Stimulated activated memory B cell treated with anti-CD40 and anti-IgM and Interleukin-4, amounts not matched to agents 10 μg/mL and 1 μg/mL and 100 μg/mL, for 72 hours (primary cell): ENCODE measurements at regions not wholly inside any gene's neighbourhood (a gene's known extent, or its start where the extent isn't known, plus 50 kb on each side); places are given as distances from the start of the nearest gene placed in this dataset.
"Not testable (repeated sequence)": the region's sequence is repeated elsewhere in the genome, so short reads cannot be mapped to it uniquely, and the experiment has no call there.

Experiments
- ATAC-seq: fragments of 150-1000 bp; cut with Tn5 transposase; 2 replicates; pipeline ENCODE4 v1.10.0; 2021
- H3K27ac Mint-ChIP-seq: one replicate; pipeline ENCODE4 v1.8.0; 2022; ENCODE audit warnings: mild to moderate bottlenecking, mixed read lengths
- H3K27me3 Mint-ChIP-seq: one replicate; pipeline ENCODE4 v1.8.0; 2022; ENCODE audit warnings: mixed read lengths
- H3K36me3 Mint-ChIP-seq: one replicate; pipeline ENCODE4 v1.8.0; 2022; ENCODE audit warnings: mixed read lengths
- H3K4me1 Mint-ChIP-seq: one replicate; pipeline ENCODE4 v1.8.0; 2022; ENCODE audit warnings: mixed read lengths
- H3K4me3 Mint-ChIP-seq: one replicate; pipeline ENCODE4 v1.8.0; 2022; ENCODE audit warnings: mild to moderate bottlenecking, moderate library complexity, mixed read lengths
- H3K9me3 Mint-ChIP-seq: one replicate; pipeline ENCODE4 v1.8.0; 2022; ENCODE audit warnings: mixed read lengths

DNA sequence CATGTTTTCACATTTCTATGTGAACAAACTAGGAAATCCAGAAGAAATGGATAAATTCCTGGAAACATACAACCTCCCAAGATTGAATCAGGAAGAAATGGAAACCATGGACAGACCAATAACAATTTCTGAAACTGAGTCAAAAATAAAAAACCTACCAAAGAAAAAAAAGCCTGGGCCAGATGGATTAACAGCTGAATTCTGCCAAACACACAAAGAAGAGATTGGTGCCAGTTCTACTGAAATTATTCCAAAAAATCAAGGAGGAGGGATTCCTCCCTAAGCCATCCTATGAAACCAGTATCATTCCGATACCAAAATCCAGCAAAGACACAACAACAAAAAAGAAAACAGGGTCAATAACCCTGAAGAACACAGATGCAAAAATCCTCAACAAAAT, 166.9 kb upstream of the FBXL7 start:
- Mint-ChIP-seq H3K36me3 (no peaks in the 10 kb centered on the region), H3K4me1 (no peaks in the 10 kb centered on the region), H3K4me3 (no peak overlapping the region), H3K9me3 (peaks cover 5% of the 10 kb centered on the region), H3K27ac (no peak overlapping the region), H3K27me3 (no peaks in the 10 kb centered on the region)
- no peak for ATAC-seq

DNA sequence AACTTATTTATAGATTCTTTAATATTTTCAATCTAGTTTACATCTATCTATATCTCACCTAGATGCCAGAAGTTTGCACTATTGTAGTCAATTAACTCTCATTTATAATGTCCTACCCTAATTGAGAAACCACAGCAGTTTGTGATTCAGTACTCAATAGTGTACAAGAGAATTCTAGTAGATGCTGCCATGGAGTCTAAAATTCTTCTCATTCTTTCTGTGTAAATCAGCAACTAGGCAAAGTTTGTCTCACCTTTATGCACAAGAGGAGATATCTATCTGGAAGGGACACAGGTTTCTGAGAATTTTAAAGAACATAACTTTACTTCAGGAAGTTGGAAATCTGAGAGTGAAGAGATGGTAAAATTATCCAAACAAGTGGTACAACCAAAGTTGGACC, 173.0 kb upstream of the FBXL7 start:
- no peak for ATAC-seq
- H3K4me3 Mint-ChIP-seq = no peak overlapping the region
- H3K4me1 Mint-ChIP-seq = no peaks in the 10 kb centered on the region
- no peaks in the 10 kb centered on the region for H3K36me3 Mint-ChIP-seq
- no peaks in the 10 kb centered on the region for H3K9me3 Mint-ChIP-seq
- no peaks in the 10 kb centered on the region for H3K27me3 Mint-ChIP-seq
- H3K27ac Mint-ChIP-seq = no peak overlapping the region

DNA sequence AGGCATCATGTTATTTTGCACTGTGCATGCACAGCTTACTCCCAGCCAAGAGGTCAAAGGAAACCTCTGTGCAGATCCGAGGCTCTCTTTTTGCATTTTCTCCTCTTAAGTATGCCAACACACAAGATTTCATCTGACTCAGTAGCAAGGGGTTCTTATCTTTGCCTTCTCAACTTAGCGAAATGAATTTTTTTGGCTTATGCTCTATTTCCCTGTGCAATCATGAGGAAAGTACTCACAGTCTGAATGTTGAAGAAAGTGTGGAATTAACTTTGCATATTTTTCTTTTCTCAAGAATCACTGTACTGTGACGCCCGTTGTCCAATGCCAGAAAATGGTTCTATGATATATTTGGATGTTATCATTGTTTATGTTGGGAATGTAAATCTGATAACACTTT, 173.5 kb upstream of the FBXL7 start:
- no peaks in the 10 kb centered on the region for H3K27me3 Mint-ChIP-seq
- no peaks in the 10 kb centered on the region for H3K36me3 Mint-ChIP-seq
- no peak overlapping the region for H3K4me3 Mint-ChIP-seq
- no peaks in the 10 kb centered on the region for H3K4me1 Mint-ChIP-seq
- H3K27ac Mint-ChIP-seq = no peak overlapping the region
- H3K9me3 Mint-ChIP-seq = no peaks in the 10 kb centered on the region
- no peak for ATAC-seq

DNA sequence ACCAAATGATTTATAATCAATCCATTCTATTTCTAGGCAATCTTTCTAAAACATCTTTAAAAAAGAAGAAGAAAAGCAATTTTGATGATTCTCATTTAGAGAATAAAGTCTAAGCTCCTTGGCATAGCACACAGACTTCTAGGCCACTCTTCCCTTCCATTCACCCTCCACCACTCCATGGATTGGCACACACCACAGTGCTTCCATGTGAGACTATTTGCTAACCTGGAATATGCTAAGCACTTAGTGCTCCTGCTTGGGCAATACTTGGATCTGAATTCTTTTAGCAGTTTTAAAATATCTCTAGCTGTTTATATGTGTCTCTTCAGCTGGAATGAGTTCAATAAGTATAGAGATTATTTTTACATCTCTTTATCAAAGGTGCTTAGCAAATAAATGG, 177.6 kb upstream of the FBXL7 start:
- no peak overlapping the region for H3K4me3 Mint-ChIP-seq
- H3K27me3 Mint-ChIP-seq = no peaks in the 10 kb centered on the region
- no peaks in the 10 kb centered on the region for H3K9me3 Mint-ChIP-seq
- no peak overlapping the region for H3K27ac Mint-ChIP-seq
- ATAC-seq = no peak
- no peaks in the 10 kb centered on the region for H3K36me3 Mint-ChIP-seq
- H3K4me1 Mint-ChIP-seq = no peaks in the 10 kb centered on the region

DNA sequence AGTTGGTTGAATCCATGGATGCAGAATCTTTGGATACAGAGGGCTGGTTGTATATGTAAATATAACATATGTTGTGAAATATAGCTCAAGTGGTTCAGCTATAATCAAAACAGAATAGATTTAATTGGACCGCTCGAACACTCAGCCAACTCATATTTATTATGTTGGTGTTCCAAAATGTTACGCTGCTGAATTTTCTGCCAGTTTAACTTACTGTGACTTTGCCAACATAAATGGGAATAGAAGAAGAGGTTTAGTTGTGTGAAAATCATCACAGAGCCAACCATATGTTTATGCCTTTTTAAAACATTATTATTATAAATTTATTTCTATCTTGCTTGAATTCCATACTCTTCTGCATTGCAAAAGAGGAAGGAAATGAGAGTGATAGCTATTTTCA, 178.2 kb upstream of the FBXL7 start:
- Mint-ChIP-seq H3K9me3 (no peaks in the 10 kb centered on the region), H3K27ac (no peak overlapping the region), H3K27me3 (no peaks in the 10 kb centered on the region), H3K4me3 (no peak overlapping the region), H3K36me3 (no peaks in the 10 kb centered on the region), H3K4me1 (no peaks in the 10 kb centered on the region)
- ATAC-seq = no peak

DNA sequence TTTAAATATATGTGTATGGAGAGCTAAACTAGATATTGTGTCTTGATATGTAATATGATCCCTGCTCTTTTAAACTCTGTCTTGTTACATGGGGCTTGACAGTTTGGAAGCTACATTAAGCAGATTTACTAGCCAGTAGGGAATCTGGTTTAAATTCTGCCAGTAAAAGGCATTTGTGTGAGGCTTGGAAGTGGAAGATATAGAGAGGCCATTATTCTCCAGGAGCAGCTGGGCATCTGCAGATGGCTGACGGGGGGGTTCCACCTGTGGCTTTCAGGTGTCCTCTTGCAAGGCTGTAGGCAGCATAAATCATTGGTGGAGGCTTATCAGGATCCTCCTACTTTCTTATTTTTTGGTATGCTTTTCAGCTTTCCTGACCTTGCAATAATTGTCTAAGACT, 179.1 kb upstream of the FBXL7 start:
- H3K9me3 Mint-ChIP-seq = no peaks in the 10 kb centered on the region
- H3K36me3 Mint-ChIP-seq = no peaks in the 10 kb centered on the region
- H3K27me3 Mint-ChIP-seq = no peaks in the 10 kb centered on the region
- H3K27ac Mint-ChIP-seq = no peak overlapping the region
- H3K4me1 Mint-ChIP-seq = no peaks in the 10 kb centered on the region
- no peak for ATAC-seq
- no peak overlapping the region for H3K4me3 Mint-ChIP-seq

DNA sequence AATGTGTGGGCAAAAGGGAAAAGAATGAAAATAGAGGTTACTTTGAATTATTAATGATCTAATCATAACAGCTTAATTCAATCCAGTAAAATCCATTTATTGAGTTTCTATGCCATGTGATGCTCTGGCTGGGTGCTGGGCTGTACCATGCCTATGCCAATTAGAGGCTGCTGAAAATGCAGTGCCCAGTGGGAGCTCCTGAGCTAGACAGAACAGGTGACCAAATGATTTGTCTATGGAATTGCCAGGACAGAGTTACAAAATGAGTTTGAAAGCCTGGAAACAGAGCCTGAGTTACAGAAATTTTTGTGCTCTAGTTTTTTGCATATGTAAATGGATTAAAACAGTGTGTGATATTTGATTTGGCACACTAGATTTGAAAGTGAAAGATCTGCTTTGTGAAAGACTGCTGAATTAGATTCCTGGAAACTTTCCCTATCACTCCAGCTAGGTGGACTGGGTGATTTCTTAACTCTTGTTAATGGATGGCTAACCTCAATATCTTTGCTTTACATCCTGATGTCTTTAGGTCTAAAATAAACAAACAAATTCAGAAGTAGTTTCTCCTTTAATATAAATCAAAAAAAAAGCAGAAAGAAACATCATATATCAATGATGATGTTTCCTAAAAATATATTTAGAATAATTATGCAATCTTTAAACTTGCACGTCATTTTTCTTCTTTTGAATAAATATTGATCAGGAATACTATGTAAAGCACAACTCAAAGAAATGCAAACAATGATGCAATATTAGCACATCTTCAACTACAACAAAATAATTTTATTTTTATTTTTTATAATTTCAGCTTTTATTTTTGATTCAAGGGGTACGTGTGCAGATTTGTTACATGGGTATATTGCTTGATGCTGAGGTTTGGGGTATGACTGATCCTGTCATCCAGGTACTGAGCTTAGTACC, 194.8 kb upstream of the FBXL7 start:
- Mint-ChIP-seq H3K4me1 (no peaks in the 10 kb centered on the region), H3K4me3 (no peak overlapping the region), H3K36me3 (no peaks in the 10 kb centered on the region), H3K9me3 (peaks cover 4% of the 10 kb centered on the region), H3K27me3 (no peaks in the 10 kb centered on the region), H3K27ac (no peak overlapping the region)
- no peak for ATAC-seq

DNA sequence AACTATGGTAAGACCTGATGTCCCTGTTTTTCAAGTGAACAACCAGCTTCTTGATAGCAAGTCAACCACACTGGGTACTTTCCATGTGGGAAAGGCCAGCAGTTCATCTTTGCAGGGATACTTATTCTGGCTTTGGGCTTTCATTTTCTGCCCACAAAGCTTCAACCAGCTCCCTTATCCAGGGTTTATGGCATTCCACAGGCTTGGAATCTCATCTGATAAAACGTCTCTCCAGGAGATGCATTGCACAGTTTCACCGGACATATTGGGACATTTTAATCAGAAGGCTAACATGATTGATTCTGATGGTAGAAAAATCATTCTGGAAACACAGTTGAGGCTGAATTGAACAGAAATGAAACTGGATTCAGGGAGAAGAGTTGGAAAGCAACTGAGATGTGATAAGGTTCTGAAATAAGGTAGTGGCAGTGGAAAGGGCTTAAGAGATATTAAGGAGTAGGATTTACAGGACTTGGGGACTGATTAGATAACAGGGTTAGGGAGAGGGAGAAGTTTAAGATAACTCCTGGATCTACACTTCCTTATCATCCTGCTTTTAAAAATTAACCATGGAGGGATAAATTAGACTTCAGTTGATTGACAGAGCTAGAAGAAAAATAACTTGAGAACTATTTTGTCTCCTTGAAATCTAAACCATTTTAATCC, 195.8 kb upstream of the FBXL7 start:
- Mint-ChIP-seq H3K9me3 (peaks cover 7% of the 10 kb centered on the region), H3K4me1 (no peaks in the 10 kb centered on the region), H3K27me3 (no peaks in the 10 kb centered on the region), H3K27ac (no peak overlapping the region), H3K4me3 (no peak overlapping the region), H3K36me3 (no peaks in the 10 kb centered on the region)
- no peak for ATAC-seq

DNA sequence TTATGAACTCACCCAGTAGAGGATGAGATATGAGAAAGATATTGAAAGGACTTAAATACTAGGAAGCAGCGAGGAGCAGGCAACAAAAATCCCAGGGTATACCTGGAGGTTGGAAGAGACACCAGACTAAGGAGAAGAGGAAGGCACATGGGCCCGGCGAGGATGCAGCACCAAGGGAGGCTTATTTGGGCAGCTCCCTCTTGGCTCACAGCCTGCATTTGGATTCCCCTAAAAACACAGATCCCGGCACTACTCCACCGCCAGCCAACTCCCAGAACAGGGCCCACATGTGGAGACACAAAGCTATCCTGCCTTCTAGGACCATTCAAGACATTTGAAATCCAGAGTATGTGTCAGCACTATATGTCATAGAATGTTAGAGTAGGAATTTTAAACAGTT, 199.8 kb upstream of the FBXL7 start:
- H3K4me3 Mint-ChIP-seq = no peak overlapping the region
- no peaks in the 10 kb centered on the region for H3K27me3 Mint-ChIP-seq
- H3K4me1 Mint-ChIP-seq = no peaks in the 10 kb centered on the region
- ATAC-seq = no peak
- no peaks in the 10 kb centered on the region for H3K36me3 Mint-ChIP-seq
- no peak overlapping the region for H3K27ac Mint-ChIP-seq
- peaks cover 7% of the 10 kb centered on the region for H3K9me3 Mint-ChIP-seq

DNA sequence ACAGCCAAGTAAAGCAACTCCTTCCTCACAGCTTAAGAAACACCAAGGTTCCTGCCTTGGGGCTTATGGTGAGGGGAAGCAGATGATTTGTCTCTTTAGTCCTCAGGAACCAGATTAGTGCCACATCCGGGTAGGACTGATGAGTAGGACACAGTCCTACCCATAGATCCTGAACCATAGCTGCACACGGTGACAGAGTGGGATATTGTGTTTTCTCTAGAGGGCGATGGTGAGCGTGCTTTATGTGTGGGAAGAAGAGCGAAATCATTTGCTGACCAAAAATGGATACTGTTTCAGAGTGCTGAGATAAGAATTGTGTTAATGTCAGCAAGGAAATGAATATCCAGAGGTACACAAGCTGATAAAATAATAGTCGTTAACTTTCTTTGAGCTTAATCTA, 209.0 kb upstream of the FBXL7 start:
- no peaks in the 10 kb centered on the region for H3K4me1 Mint-ChIP-seq
- no peak for ATAC-seq
- H3K36me3 Mint-ChIP-seq = no peaks in the 10 kb centered on the region
- peaks cover 5% of the 10 kb centered on the region for H3K9me3 Mint-ChIP-seq
- H3K4me3 Mint-ChIP-seq = no peak overlapping the region
- no peaks in the 10 kb centered on the region for H3K27me3 Mint-ChIP-seq
- no peak overlapping the region for H3K27ac Mint-ChIP-seq

DNA sequence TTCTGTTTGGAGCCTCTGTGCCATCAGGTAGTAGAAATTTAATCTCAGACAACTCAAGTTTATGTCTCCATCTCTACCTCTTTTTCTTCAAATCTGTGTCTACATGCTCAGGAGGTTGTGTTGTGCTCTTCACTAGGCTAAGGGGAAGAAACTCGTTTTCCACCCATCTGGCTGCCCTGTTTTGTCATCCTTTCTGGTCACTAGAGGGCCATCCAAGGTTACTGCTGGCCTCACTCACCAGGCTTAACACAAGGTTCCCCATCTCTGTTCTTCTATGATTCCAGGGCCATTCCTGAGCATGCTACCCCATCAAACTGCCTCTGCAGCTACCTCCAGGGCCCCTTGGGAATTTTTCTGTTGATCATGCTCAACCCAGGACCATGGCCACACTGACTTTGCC, 213.3 kb upstream of the FBXL7 start:
- no peaks in the 10 kb centered on the region for H3K27me3 Mint-ChIP-seq
- H3K36me3 Mint-ChIP-seq = no peaks in the 10 kb centered on the region
- no peak overlapping the region for H3K27ac Mint-ChIP-seq
- no peak for ATAC-seq
- peaks cover 2% of the 10 kb centered on the region for H3K9me3 Mint-ChIP-seq
- no peaks in the 10 kb centered on the region for H3K4me1 Mint-ChIP-seq
- no peak overlapping the region for H3K4me3 Mint-ChIP-seq

DNA sequence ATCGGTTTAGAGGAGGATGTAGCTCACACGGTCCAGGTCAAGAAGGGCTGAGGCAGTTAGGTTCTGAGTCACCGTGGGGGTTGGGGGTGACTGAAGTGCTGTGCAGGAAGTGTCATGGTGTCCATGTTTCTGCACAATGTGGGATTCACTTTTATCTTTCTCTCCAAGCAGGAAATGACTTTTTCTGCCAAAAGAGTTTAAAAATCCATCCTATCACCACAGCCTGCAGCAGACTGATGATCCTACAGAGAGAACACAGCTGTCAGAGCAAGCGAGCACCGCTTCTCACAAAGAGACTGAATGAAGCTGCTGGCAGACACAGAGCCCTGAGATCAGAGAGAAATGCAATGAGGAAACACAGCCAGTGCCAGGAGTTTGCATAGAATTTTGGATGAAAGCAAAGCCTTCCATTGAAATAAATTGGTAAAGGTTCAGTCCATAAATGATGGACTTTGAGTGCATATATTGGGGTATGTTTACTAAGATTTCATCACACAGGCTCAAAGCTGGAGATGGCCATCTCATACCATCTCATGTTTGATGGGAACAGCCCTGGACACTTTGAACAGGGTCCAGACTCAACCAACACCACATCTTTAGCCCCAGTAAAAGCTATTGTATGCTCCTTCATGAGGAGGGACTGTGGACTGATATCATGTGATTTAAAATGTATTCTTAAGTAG, 213.9 kb upstream of the FBXL7 start:
- no peak overlapping the region for H3K4me3 Mint-ChIP-seq
- no peaks in the 10 kb centered on the region for H3K4me1 Mint-ChIP-seq
- peaks cover 2% of the 10 kb centered on the region for H3K9me3 Mint-ChIP-seq
- ATAC-seq = no peak
- no peaks in the 10 kb centered on the region for H3K36me3 Mint-ChIP-seq
- no peaks in the 10 kb centered on the region for H3K27me3 Mint-ChIP-seq
- H3K27ac Mint-ChIP-seq = no peak overlapping the region

DNA sequence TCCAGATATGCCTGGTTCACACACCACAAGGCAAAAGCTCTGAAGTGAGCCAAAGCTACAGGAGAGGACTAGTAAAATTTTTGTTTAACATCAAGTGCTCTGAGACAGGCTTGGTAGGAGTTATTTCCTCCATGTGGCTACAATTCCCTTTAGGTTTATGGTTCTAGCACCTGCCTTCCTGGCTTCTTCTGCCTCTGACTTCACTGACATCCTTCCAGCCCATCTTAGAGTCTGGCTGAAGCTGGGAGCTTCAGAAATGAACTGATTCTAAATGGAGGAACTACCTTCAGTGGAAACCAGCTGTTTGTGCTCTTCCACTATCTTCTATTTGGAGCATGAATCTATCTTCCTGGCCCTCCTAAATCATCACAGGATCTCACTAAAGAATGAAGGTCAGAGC, 215.3 kb upstream of the FBXL7 start:
- Mint-ChIP-seq H3K9me3 (peaks cover 6% of the 10 kb centered on the region), H3K4me1 (no peaks in the 10 kb centered on the region), H3K27ac (no peak overlapping the region), H3K27me3 (no peaks in the 10 kb centered on the region), H3K4me3 (no peak overlapping the region), H3K36me3 (no peaks in the 10 kb centered on the region)
- ATAC-seq = no peak

DNA sequence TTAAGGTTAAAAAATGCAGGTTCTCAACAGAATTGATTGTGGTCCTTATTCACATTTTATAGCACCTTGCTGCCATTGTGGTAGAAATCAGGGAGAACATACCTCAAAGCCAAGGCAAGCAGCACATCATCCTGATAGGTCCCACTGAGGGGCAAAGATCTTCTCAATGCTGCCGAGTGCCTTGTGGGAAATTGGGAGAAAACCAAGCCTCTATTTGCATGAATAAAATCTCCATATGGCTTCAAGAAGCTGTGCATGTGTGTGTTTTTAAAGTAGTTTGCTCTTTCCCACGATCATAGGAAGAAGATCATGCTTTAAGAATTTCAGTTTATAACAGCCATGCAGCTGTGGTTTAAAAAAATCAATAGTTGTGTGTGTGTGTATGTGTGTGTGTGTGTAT, 216.9 kb upstream of the FBXL7 start:
- H3K27ac Mint-ChIP-seq = no peak overlapping the region
- no peak overlapping the region for H3K4me3 Mint-ChIP-seq
- no peaks in the 10 kb centered on the region for H3K4me1 Mint-ChIP-seq
- no peak for ATAC-seq
- peaks cover 6% of the 10 kb centered on the region for H3K9me3 Mint-ChIP-seq
- no peaks in the 10 kb centered on the region for H3K27me3 Mint-ChIP-seq
- no peaks in the 10 kb centered on the region for H3K36me3 Mint-ChIP-seq

DNA sequence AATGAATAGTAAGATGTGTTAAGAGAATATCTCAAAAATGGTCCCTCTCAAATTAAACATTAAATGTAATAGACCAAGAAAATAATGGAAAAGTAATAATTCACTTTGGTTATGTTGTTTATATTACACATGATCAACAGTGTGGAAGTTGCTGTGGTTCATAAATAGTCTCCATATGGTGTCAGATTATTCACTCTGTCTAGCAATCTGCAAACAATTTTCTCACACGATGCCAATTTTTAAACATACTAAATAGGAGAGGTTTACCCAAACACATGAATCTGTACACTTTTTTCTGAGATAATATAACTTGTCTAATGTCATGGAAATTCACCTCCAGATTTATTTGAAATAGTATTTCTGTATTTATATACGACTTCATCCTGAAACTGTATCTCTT, 217.4 kb upstream of the FBXL7 start:
- H3K36me3 Mint-ChIP-seq = no peaks in the 10 kb centered on the region
- no peaks in the 10 kb centered on the region for H3K4me1 Mint-ChIP-seq
- peaks cover 6% of the 10 kb centered on the region for H3K9me3 Mint-ChIP-seq
- ATAC-seq = no peak
- no peak overlapping the region for H3K27ac Mint-ChIP-seq
- no peak overlapping the region for H3K4me3 Mint-ChIP-seq
- no peaks in the 10 kb centered on the region for H3K27me3 Mint-ChIP-seq

DNA sequence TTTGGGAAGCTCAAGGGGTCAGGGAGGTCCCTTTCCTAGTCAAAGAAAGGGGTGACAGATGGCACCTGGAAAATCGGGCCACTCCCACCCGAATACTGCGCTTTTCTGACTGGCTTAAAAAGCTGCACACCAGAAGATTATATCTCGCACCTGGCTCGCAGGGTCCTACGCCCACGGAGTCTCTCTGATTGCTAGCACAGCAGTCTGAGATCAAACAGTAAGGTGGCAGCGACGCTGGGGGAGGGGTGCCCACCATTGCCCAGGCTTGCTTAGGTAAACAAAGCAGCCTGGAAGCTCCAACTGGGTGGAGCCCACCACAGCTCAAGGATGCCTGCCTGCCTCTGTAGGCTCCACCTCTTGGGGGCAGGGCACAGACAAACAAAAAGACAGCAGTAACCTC, 228.4 kb upstream of the FBXL7 start:
- ATAC-seq, H3K4me1 Mint-ChIP-seq, H3K9me3 Mint-ChIP-seq, H3K27me3 Mint-ChIP-seq, H3K4me3 Mint-ChIP-seq, H3K27ac Mint-ChIP-seq, H3K36me3 Mint-ChIP-seq: not testable (repeated sequence)
